GM21529 (cell line): ENCODE measurements at regions not wholly inside any gene's neighbourhood (a gene's known extent, or its start where the extent isn't known, plus 50 kb on each side); places are given as distances from the start of the nearest gene placed in this dataset.

Experiments used
- ATAC-seq: cut with Tn5 transposase; IDR thresholded peaks from one replicate; pipeline ENCODE4 v1.9.1; 2021; ENCODE audit not compliant: unreplicated experiment

- no peak for ATAC-seq
Measured at GRCh38 chr7:19235680-19236079, 90.5 kb upstream of the FERD3L start.

- no peak for ATAC-seq
Measured at GRCh38 chr7:19224951-19225350, 79.7 kb upstream of the FERD3L start.

- no peak for ATAC-seq
Measured at GRCh38 chr7:19215412-19215811, 70.2 kb upstream of the FERD3L start.

- ATAC-seq: no peak
Measured at GRCh38 chr7:19213746-19214145, 68.5 kb upstream of the FERD3L start.

GRCh38 chr7:19210893-19211413 is 65.7 kb upstream of the FERD3L start:
- ATAC-seq: no peak

GRCh38 chr7:19209166-19209696 is 64.0 kb upstream of the FERD3L start:
- ATAC-seq: no peak

GRCh38 chr7:19206721-19207120 is 61.5 kb upstream of the FERD3L start:
- no peak for ATAC-seq

GRCh38 chr7:19203686-19204085 is 58.5 kb upstream of the FERD3L start:
- ATAC-seq: no peak

GRCh38 chr7:19202599-19202998 is 57.4 kb upstream of the FERD3L start:
- no peak for ATAC-seq
